Sigmoid colon (tissue), 6 donors: ENCODE measurements at regions not wholly inside any gene's neighbourhood (a gene's known extent, or its start where the extent isn't known, plus 50 kb on each side); places are given as distances from the start of the nearest gene placed in this dataset.

Source experiments
- DNase-seq: peaks from one replicate; pipeline ENCODE4 v3.0.0-alpha.2; 2019
- H3K27ac ChIP-seq, 4 donors: fragments of 200-600 bp; sonication (generic); one replicate each; pipeline ENCODE4 v1.5.1; 2016 to 2019; ENCODE audit warnings: mild to moderate bottlenecking in 1 of 4
- H3K27me3 ChIP-seq, 3 donors: fragments of 200-600 bp; sonication (generic); one replicate each; pipeline ENCODE4 v1.5.1; 2019; ENCODE audit warnings: mild to moderate bottlenecking in 1 of 3
- H3K36me3 ChIP-seq, 4 donors: fragments of 200-600 bp; sonication (generic); one replicate each; pipeline ENCODE4 v1.5.1; 2016 to 2019
- H3K4me1 ChIP-seq, 4 donors: fragments of 200-600 bp; sonication (generic); one replicate each; pipeline ENCODE4 v1.5.1; 2017 to 2019
- H3K4me3 ChIP-seq, 4 donors: fragments of 200-600 bp; sonication (generic); one replicate each; pipeline ENCODE4 v1.5.1; 2017 to 2019; ENCODE audit warnings: mild to moderate bottlenecking in 2 of 4, moderate library complexity in 1 of 4
- H3K9me3 ChIP-seq, 4 donors: fragments of 200-600 bp in 3 of 4; sonication (generic) in 3 of 4; one replicate each; pipeline versions ENCODE4 v1.5.1 to v1.6.1; 2013 to 2019
- CTCF ChIP-seq, 4 experiments: fragments of 450-650 bp in 3 of 4; fragments of 200-600 bp in 1 of 4; IDR thresholded peaks; one replicate each; pipeline ENCODE4 v1.5.1; 2016 to 2019; ENCODE audit warnings: antibody characterized with exemption in 4 of 4, mild to moderate bottlenecking in 3 of 4, moderate library complexity in 2 of 4
- EP300 ChIP-seq, 4 donors: sonication (generic); formaldehyde crosslinking; IDR thresholded peaks; one replicate each; pipeline ENCODE4 v1.6.1; 2017; ENCODE audit warnings: antibody characterized with exemption in 4 of 4
- POLR2A ChIP-seq, 2 donors: fragments of 450-650 bp; IDR thresholded peaks; one replicate each; pipeline ENCODE4 v1.6.1; 2016; ENCODE audit warnings: antibody characterized with exemption in 2 of 2, mild to moderate bottlenecking in 2 of 2, moderate library complexity in 2 of 2
- POLR2AphosphoS5 ChIP-seq, 4 donors: sonication (generic); formaldehyde crosslinking; IDR thresholded peaks; one replicate each; pipeline ENCODE4 v1.6.1; 2017; ENCODE audit warnings: antibody characterized with exemption in 4 of 4
- WGBS, 2 donors: extraction: QIAGEN DNeasy Blood & Tissue Kit; methylation state at CpG; one replicate each; pipeline ENCODE4 v1.1.7; 2013; 5-methylcytosine and 5-hydroxymethylcytosine counted together
- intact Hi-C: fragments of 100-400 bp; cut with DNase I; formaldehyde crosslinking; loops from one replicate; pipeline ENCODE4 v1.15.1; 2023
- donor health status: healthy with polysubstance abuse.
- donor health status: healthy.

- 31 to 39% methylated on average over 4 of the region's 4 CpGs for WGBS, 2 donors
- intact Hi-C loops: no loop called here
- TF ChIP-seq POLR2A (IDR thresholded peaks at IDR 0.05) (no peak), CTCF (IDR thresholded peaks at IDR 0.05) (no peak), POLR2AphosphoS5 (IDR thresholded peaks at IDR 0.05) (no peak), EP300 (IDR thresholded peaks at IDR 0.05) (no peak)
- Histone ChIP-seq H3K27ac (no peak overlapping the region), H3K4me3 (no peak overlapping the region), H3K4me1 (peaks cover 0 to 23% (median 0%) of the 10 kb centered on the region in 4 donors), H3K36me3 (no peaks in the 10 kb centered on the region), H3K27me3 (no peaks in the 10 kb centered on the region), H3K9me3 (no peaks in the 10 kb centered on the region)
- DNase-seq: no peak
Observed at GRCh38 chr9:515665-516064, 301.0 kb downstream of the DOCK8 start.

- H3K27me3 ChIP-seq: no peaks in the 10 kb centered on the region
- TF ChIP-seq POLR2A (IDR thresholded peaks at IDR 0.05): no peak
- no peak for TF ChIP-seq EP300 (IDR thresholded peaks at IDR 0.05)
- TF ChIP-seq CTCF (IDR thresholded peaks at IDR 0.05): no peak
- TF ChIP-seq POLR2AphosphoS5 (IDR thresholded peaks at IDR 0.05): no peak
- no peak overlapping the region for H3K27ac ChIP-seq
- no peaks in the 10 kb centered on the region for H3K36me3 ChIP-seq
- H3K4me3 ChIP-seq: no peak overlapping the region
- no peaks in the 10 kb centered on the region for H3K9me3 ChIP-seq
- WGBS, 2 donors: 15 to 67% methylated on average over 4 of the region's 4 CpGs
- DNase-seq: no peak
- intact Hi-C loops: no loop called here
- H3K4me1 ChIP-seq: peaks cover 0 to 27% (median 0%) of the 10 kb centered on the region in 4 donors
Observed at GRCh38 chr9:517993-518392, 303.3 kb downstream of the DOCK8 start.

GRCh38 chr9:518540-518939 is 303.9 kb downstream of the DOCK8 start:
- Histone ChIP-seq H3K4me3 (no peak overlapping the region), H3K27me3 (no peaks in the 10 kb centered on the region), H3K9me3 (no peaks in the 10 kb centered on the region), H3K27ac (no peak overlapping the region), H3K4me1 (peaks cover 0 to 29% (median 0%) of the 10 kb centered on the region in 4 donors), H3K36me3 (no peaks in the 10 kb centered on the region)
- no peak for DNase-seq
- intact Hi-C loops: no loop called here
- TF ChIP-seq CTCF (IDR thresholded peaks at IDR 0.05): no peak
- 16 to 53% methylated on average over 5 of the region's 5 CpGs for WGBS, 2 donors

- no peak overlapping the region for H3K27ac ChIP-seq
- no peaks in the 10 kb centered on the region for H3K27me3 ChIP-seq
- H3K36me3 ChIP-seq: no peaks in the 10 kb centered on the region
- 13 to 60% methylated on average over 3 of the region's 3 CpGs for WGBS, 2 donors
- H3K4me1 ChIP-seq: peaks cover 0 to 36% (median 2%) of the 10 kb centered on the region in 4 donors
- intact Hi-C loops: no loop called here
- no peak for TF ChIP-seq EP300 (IDR thresholded peaks at IDR 0.05)
- no peak for TF ChIP-seq POLR2AphosphoS5 (IDR thresholded peaks at IDR 0.05)
- no peak for TF ChIP-seq CTCF (IDR thresholded peaks at IDR 0.05)
- no peak for TF ChIP-seq POLR2A (IDR thresholded peaks at IDR 0.05)
- no peak for DNase-seq
- H3K9me3 ChIP-seq: no peaks in the 10 kb centered on the region
- no peak overlapping the region for H3K4me3 ChIP-seq
Observed at GRCh38 chr9:519579-519978, 304.9 kb downstream of the DOCK8 start.

- Histone ChIP-seq H3K27me3 (no peaks in the 10 kb centered on the region), H3K36me3 (no peaks in the 10 kb centered on the region), H3K4me3 (no peak overlapping the region), H3K4me1 (peaks cover 0 to 37% (median 3%) of the 10 kb centered on the region in 4 donors), H3K27ac (no peak overlapping the region), H3K9me3 (no peaks in the 10 kb centered on the region)
- intact Hi-C loops: no loop called here
- DNase-seq: no peak
- no peak for TF ChIP-seq POLR2AphosphoS5 (IDR thresholded peaks at IDR 0.05)
- TF ChIP-seq POLR2A (IDR thresholded peaks at IDR 0.05): no peak
- TF ChIP-seq EP300 (IDR thresholded peaks at IDR 0.05): no peak
- no peak for TF ChIP-seq CTCF (IDR thresholded peaks at IDR 0.05)
- WGBS, 2 donors: 71 to 80% methylated on average over 3 of the region's 3 CpGs
Observed at GRCh38 chr9:520302-520701, 305.6 kb downstream of the DOCK8 start.
